Neural cell (in vitro differentiated cells): ENCODE measurements at regions not wholly inside any gene's neighbourhood (a gene's known extent, or its start where the extent isn't known, plus 50 kb on each side); places are given as distances from the start of the nearest gene placed in this dataset.

Experiments used
- H2AFZ ChIP-seq: fragments of 200-600, 300-800 bp; sonication (generic), shearing (Covaris generic); 2 replicates; pipeline ENCODE4 v1.6.0; 2014; ENCODE audit warnings: low read depth, mild to moderate bottlenecking, antibody characterized with exemption, low read length, moderate library complexity
- H3F3A ChIP-seq: fragments of 200-600 bp; shearing (Covaris generic); 2 replicates; pipeline ENCODE4 v1.6.1; 2016; ENCODE audit warnings: mild to moderate bottlenecking, moderate library complexity, mixed read lengths, antibody characterized with exemption, low read length; ENCODE audit not compliant: insufficient read depth, poor library complexity, severe bottlenecking
- H3K27ac ChIP-seq: fragments of 200-600, 300-800 bp; sonication (generic), shearing (Covaris generic); 2 replicates; pipeline ENCODE4 v1.5.1; 2014; ENCODE audit warnings: mild to moderate bottlenecking, low read length, moderate library complexity
- H3K27me3 ChIP-seq: fragments of 300-800, 200-600 bp; sonication (generic), shearing (Covaris generic); 2 replicates; pipeline ENCODE4 v1.6.0; 2014; ENCODE audit warnings: mild to moderate bottlenecking, low read depth, low read length, moderate library complexity; ENCODE audit not compliant: insufficient read depth
- H3K36me3 ChIP-seq: fragments of 300-800, 200-600 bp; sonication (generic), shearing (Covaris generic); 2 replicates; pipeline ENCODE4 v1.5.1; 2014; ENCODE audit warnings: mild to moderate bottlenecking, antibody characterized with exemption, low read length, moderate library complexity; ENCODE audit not compliant: insufficient read depth
- H3K4me2 ChIP-seq: fragments of 300-800, 200-600 bp; sonication (generic), shearing (Covaris generic); 2 replicates; pipeline ENCODE4 v1.6.0; 2014; ENCODE audit warnings: mild to moderate bottlenecking, low read length
- H3K4me3 ChIP-seq: fragments of 300-800, 200-600 bp; sonication (generic), shearing (Covaris generic); 2 replicates; pipeline ENCODE4 v1.5.1; 2014; ENCODE audit warnings: mild to moderate bottlenecking, low read length, moderate library complexity
- H3K79me2 ChIP-seq: fragments of 200-600 bp; shearing (Covaris generic); replicated peaks from 2 replicates; pipeline ENCODE4 v1.6.0; 2014; ENCODE audit warnings: mild to moderate bottlenecking, low read length, moderate library complexity; ENCODE audit not compliant: insufficient read depth
- H3K9ac ChIP-seq: fragments of 300-800, 200-600 bp; sonication (generic), shearing (Covaris generic); 2 replicates; pipeline ENCODE4 v1.6.1; 2016; ENCODE audit warnings: mild to moderate bottlenecking, low read length, mixed read lengths
- H3K9me2 ChIP-seq: fragments of 200-600 bp; shearing (Covaris generic); 2 replicates; pipeline ENCODE4 v1.6.1; 2016; ENCODE audit warnings: mild to moderate bottlenecking, low read length, mixed read lengths; ENCODE audit not compliant: insufficient read depth
- H3K9me3 ChIP-seq: fragments of 200-600, 300-800 bp; sonication (generic), shearing (Covaris generic); 2 replicates; pipeline ENCODE4 v1.6.1; 2016; ENCODE audit warnings: mild to moderate bottlenecking, mixed run types, low read length, moderate library complexity, mixed read lengths
- H4K20me1 ChIP-seq: fragments of 200-600 bp; shearing (Covaris generic); 2 replicates; pipeline ENCODE4 v1.6.1; 2016; ENCODE audit warnings: mild to moderate bottlenecking, mixed run types; ENCODE audit not compliant: insufficient read depth
- CTCF ChIP-seq: fragments of 450-650 bp; IDR thresholded peaks from 2 replicates; pipeline ENCODE4 v1.5.1; 2014; ENCODE audit warnings: antibody characterized with exemption, mild to moderate bottlenecking, moderate library complexity; ENCODE audit not compliant: poor library complexity, severe bottlenecking
- EP300 ChIP-seq: fragments of 450-650 bp; conservative IDR thresholded peaks from 2 replicates; pipeline ENCODE4 v1.6.1; 2014; ENCODE audit warnings: antibody characterized with exemption, mild to moderate bottlenecking, moderate library complexity; ENCODE audit not compliant: poor library complexity, severe bottlenecking
- EZH2 ChIP-seq: fragments of 200-600, 300-800 bp; shearing (Covaris generic), sonication (generic); IDR thresholded peaks from 2 replicates; pipeline ENCODE4 v1.6.1; 2014; ENCODE audit warnings: antibody characterized with exemption, low read length, borderline replicate concordance, mild to moderate bottlenecking; ENCODE audit not compliant: insufficient read depth, poor library complexity, severe bottlenecking
- MXI1 ChIP-seq: fragments of 450-650 bp; conservative IDR thresholded peaks from 2 replicates; pipeline ENCODE4 v1.6.1; 2014; ENCODE audit warnings: antibody characterized with exemption, mild to moderate bottlenecking; ENCODE audit not compliant: poor library complexity, severe bottlenecking
- POLR2AphosphoS5 ChIP-seq: IDR thresholded peaks from 2 replicates; pipeline ENCODE4 v1.6.1; 2012
- RAD21 ChIP-seq: fragments of 450-650 bp; conservative IDR thresholded peaks from 2 replicates; pipeline ENCODE4 v1.6.1; 2014; ENCODE audit warnings: antibody characterized with exemption, mild to moderate bottlenecking, moderate library complexity
- REST ChIP-seq: IDR thresholded peaks from 2 replicates; pipeline ENCODE4 v1.6.1; 2012; ENCODE audit warnings: borderline replicate concordance
- SMC3 ChIP-seq: fragments of 450-650 bp; conservative IDR thresholded peaks from 2 replicates; pipeline ENCODE4 v1.6.1; 2014; ENCODE audit warnings: antibody characterized with exemption, mild to moderate bottlenecking, moderate library complexity; ENCODE audit not compliant: poor library complexity
- TAF1 ChIP-seq: IDR thresholded peaks from 2 replicates; pipeline ENCODE4 v1.6.1; 2012; ENCODE audit warnings: low read depth

- Histone ChIP-seq H3K36me3 (no peaks in the 10 kb centered on the region), H3K27ac (no peak overlapping the region), H3K79me2 (no peaks in the 10 kb centered on the region), H3F3A (no peaks in the 10 kb centered on the region), H3K9me2 (no peaks in the 10 kb centered on the region), H3K9ac (no peak overlapping the region), H2AFZ (no peak overlapping the region), H3K4me2 (no peak overlapping the region), H4K20me1 (no peaks in the 10 kb centered on the region), H3K27me3 (no peaks in the 10 kb centered on the region), H3K9me3 (no peaks in the 10 kb centered on the region), H3K4me3 (no peak overlapping the region)
- TF ChIP-seq TAF1, result no peak
- no peak for TF ChIP-seq CTCF
- TF ChIP-seq REST, result no peak
- TF ChIP-seq EP300, result no peak
- TF ChIP-seq MXI1, result no peak
- no peak for TF ChIP-seq SMC3
- no peak for TF ChIP-seq EZH2
- no peak for TF ChIP-seq POLR2AphosphoS5
- no peak for TF ChIP-seq RAD21
These were observed 377.4 kb downstream of the RPRM start for GRCh38 chr2:153101187-153101586.

- Histone ChIP-seq H3K4me2 (no peak overlapping the region), H3K4me3 (no peak overlapping the region), H3K9ac (no peak overlapping the region), H3K36me3 (no peaks in the 10 kb centered on the region), H3F3A (no peaks in the 10 kb centered on the region), H3K27me3 (no peaks in the 10 kb centered on the region), H3K27ac (no peak overlapping the region), H2AFZ (no peak overlapping the region), H3K9me2 (no peaks in the 10 kb centered on the region), H3K9me3 (no peaks in the 10 kb centered on the region), H3K79me2 (no peaks in the 10 kb centered on the region), H4K20me1 (no peaks in the 10 kb centered on the region)
- TF ChIP-seq POLR2AphosphoS5, result no peak
- TF ChIP-seq SMC3, result no peak
- no peak for TF ChIP-seq RAD21
- no peak for TF ChIP-seq REST
- no peak for TF ChIP-seq EP300
- no peak for TF ChIP-seq MXI1
- no peak for TF ChIP-seq TAF1
- no peak for TF ChIP-seq CTCF
- TF ChIP-seq EZH2, result no peak
These were observed 378.4 kb downstream of the RPRM start for GRCh38 chr2:153100151-153100550.
